GM20000 (cell line): ENCODE measurements at regions not wholly inside any gene's neighbourhood (a gene's known extent, or its start where the extent isn't known, plus 50 kb on each side); places are given as distances from the start of the nearest gene placed in this dataset.

ENCODE experiments used
- DNase-seq: peaks from one replicate; pipeline ENCODE4 v3.0.0; 2012; ENCODE audit warnings: low spot score
- TF ChIP-seq, protein P1 (sequence below): IDR thresholded peaks from 2 replicates; pipeline ENCODE4 v1.5.1; 2012; ENCODE audit warnings: mild to moderate bottlenecking, control low read depth; ENCODE audit errors: extremely low read depth, missing control alignments

- TF ChIP-seq, protein P1, sequence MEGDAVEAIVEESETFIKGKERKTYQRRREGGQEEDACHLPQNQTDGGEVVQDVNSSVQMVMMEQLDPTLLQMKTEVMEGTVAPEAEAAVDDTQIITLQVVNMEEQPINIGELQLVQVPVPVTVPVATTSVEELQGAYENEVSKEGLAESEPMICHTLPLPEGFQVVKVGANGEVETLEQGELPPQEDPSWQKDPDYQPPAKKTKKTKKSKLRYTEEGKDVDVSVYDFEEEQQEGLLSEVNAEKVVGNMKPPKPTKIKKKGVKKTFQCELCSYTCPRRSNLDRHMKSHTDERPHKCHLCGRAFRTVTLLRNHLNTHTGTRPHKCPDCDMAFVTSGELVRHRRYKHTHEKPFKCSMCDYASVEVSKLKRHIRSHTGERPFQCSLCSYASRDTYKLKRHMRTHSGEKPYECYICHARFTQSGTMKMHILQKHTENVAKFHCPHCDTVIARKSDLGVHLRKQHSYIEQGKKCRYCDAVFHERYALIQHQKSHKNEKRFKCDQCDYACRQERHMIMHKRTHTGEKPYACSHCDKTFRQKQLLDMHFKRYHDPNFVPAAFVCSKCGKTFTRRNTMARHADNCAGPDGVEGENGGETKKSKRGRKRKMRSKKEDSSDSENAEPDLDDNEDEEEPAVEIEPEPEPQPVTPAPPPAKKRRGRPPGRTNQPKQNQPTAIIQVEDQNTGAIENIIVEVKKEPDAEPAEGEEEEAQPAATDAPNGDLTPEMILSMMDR = no peak
- no peak for DNase-seq
These were observed 1432.6 kb upstream of the TENM4 start for GRCh38 chr11:80873310-80873999.

DNA sequence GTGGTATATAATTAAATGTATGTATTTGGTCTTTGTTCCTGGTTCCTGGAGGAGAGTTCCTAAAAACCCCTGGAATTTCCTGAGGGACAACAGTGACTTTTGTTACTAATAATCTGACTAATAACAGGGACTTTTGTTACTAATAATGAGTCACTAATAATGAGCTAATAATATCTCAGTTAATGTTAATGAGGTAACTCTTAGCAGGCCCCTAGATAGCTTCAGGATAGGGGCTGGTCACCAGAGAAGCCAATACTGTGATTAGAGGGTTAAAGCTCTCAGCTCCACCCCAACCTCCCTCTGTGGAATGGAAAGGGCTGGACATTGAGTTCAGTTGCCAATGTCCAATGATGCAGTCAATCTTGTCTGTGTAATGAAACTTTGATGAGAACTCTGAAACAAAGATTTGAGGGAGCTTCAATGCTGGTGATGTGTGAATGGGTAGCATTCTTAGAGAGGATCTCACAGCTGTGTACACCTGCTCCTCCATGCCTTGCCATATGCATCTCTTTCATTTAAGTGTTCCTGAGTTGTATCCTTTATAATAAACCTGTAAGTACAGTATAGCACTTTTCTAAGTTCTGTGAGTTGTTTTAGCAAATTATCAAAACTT, 1431.4 kb upstream of the TENM4 start:
- DNase-seq = no peak
- TF ChIP-seq, protein P1 = no peak

DNA sequence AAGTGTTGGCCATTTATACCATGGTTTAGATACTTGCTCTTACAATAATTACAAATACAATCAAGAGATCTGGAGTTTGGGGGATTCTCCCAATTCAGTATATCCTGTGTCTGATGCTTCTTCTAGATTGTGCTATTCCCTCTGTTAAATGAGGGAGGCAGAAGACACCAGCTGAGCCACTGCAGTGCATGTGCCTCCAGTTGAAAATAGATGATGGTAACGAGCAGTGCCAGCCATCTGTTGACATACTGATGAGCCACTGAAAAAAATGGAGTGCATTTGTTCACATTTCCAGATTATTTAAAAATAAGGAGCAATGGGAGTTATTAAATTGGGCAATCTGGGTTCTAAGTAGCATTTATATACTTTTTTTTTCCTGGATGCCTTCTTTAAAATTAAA, 1428.0 kb upstream of the TENM4 start:
- no peak for DNase-seq
- TF ChIP-seq, protein P1 = no peak

GRCh38 chr11:80862011-80862410, 1421.2 kb upstream of the TENM4 start:
- DNase-seq = no peak
- TF ChIP-seq, protein P1 = no peak

GRCh38 chr11:80861193-80861592, 1420.4 kb upstream of the TENM4 start:
- TF ChIP-seq, protein P1 = no peak

DNA sequence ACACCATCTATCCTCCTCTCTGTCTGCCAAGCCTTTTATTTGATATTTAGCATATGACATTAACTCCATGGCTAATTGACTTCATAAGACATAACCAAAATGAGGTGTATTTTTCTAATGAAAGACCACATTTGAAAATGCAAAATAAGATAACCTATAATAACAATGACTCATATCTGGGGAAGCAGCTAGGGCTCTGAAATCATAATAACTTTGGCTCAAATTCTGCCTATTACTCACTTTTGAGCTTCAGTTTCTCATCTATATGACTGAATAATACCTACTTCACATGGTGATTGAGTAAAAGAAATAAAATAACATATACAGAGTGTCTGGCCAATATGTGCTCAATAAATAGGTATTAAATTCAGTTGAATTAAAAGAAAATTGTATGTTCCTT, 1419.8 kb upstream of the TENM4 start:
- TF ChIP-seq, protein P1 = no peak
- DNase-seq = no peak

More at GRCh38 chr11:80861193-80861592, 1420.4 kb upstream of the TENM4 start:
- DNase-seq = no peak

DNA sequence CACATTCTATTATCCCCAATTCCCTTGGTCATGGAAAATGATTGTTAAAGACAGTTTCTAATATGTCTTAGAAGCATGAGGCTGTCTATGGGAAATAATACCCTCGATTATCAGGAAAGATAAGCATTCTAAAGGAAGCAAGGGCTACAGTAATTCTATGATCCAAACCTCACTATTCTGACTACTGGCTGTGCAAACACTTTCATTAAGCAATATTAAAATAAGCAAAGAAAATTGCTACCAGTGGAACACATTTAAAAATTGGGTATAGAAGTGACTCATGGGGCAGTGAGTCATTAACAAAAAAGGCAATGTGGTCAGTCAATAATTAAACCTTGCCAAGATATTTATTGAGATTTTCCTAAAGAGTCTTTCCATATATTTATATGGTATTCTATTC, 1415.2 kb upstream of the TENM4 start:
- DNase-seq = no peak
- TF ChIP-seq, protein P1 = no peak
